ENCODE measurements at regions not wholly inside any gene's neighbourhood (a gene's known extent, or its start where the extent isn't known, plus 50 kb on each side); places are given as distances from the start of the nearest gene placed in this dataset.
"Not testable (repeated sequence)": the region's sequence is repeated elsewhere in the genome, so short reads cannot be mapped to it uniquely, and the experiment has no call there.

- no peak for DNase-seq (ENCODE audit: low read depth in 2 of 2)
Observed at GRCh38 chr5:118193194-118193905, 795.0 kb downstream of the DTWD2 start.

- DNase-seq (ENCODE audit: low read depth in 2 of 2), result no peak
Observed at GRCh38 chr5:118185018-118185417, 803.3 kb downstream of the DTWD2 start.

GRCh38 chr5:118176146-118176545 is 812.2 kb downstream of the DTWD2 start:
- no peak for DNase-seq (ENCODE audit: low read depth in 2 of 2)

- no peak for DNase-seq (ENCODE audit: low read depth in 2 of 2)
Observed at GRCh38 chr5:118174671-118175070, 813.7 kb downstream of the DTWD2 start.

- DNase-seq (ENCODE audit: low read depth in 2 of 2), result no peak
Observed at GRCh38 chr5:118173340-118173739, 815.0 kb downstream of the DTWD2 start.

- no peak for DNase-seq (ENCODE audit: low read depth in 2 of 2)
Observed at GRCh38 chr5:118165619-118166018, 822.7 kb downstream of the DTWD2 start.

- DNase-seq (ENCODE audit: low read depth in 2 of 2), result no peak
Observed at GRCh38 chr5:118156181-118156580, 832.2 kb downstream of the DTWD2 start.

GRCh38 chr5:118146824-118147223 is 841.5 kb downstream of the DTWD2 start:
- no peak for DNase-seq (ENCODE audit: low read depth in 2 of 2)

- DNase-seq (ENCODE audit: low read depth in 2 of 2), result no peak
Observed at GRCh38 chr5:118144540-118144939, 843.8 kb downstream of the DTWD2 start.

- no peak for DNase-seq (ENCODE audit: low read depth in 2 of 2)
Observed at GRCh38 chr5:118139361-118139760, 849.0 kb downstream of the DTWD2 start.

GRCh38 chr5:118126159-118126558 is 862.2 kb downstream of the DTWD2 start:
- DNase-seq (ENCODE audit: low read depth in 2 of 2), result no peak

- no peak for DNase-seq (ENCODE audit: low read depth in 2 of 2)
Observed at GRCh38 chr5:118125687-118126086, 862.7 kb downstream of the DTWD2 start.

- no peak for DNase-seq (ENCODE audit: low read depth in 2 of 2)
Observed at GRCh38 chr5:118121258-118121657, 867.1 kb downstream of the DTWD2 start.

GRCh38 chr5:118115791-118116190 is 872.6 kb downstream of the DTWD2 start:
- DNase-seq (ENCODE audit: low read depth in 2 of 2), result no peak

- no peak for DNase-seq (ENCODE audit: low read depth in 2 of 2)
Observed at GRCh38 chr5:118111956-118112355, 876.4 kb downstream of the DTWD2 start.

GRCh38 chr5:118107246-118107645 is 881.1 kb downstream of the DTWD2 start:
- DNase-seq (ENCODE audit: low read depth in 2 of 2), result not testable (repeated sequence)

GRCh38 chr5:118098716-118099115 is 889.6 kb downstream of the DTWD2 start:
- DNase-seq (ENCODE audit: low read depth in 2 of 2), result no peak

GRCh38 chr5:118095115-118095514 is 893.2 kb downstream of the DTWD2 start:
- no peak for DNase-seq (ENCODE audit: low read depth in 2 of 2)

- no peak for DNase-seq (ENCODE audit: low read depth in 2 of 2)
Observed at GRCh38 chr5:118088448-118088847, 899.9 kb downstream of the DTWD2 start.

- DNase-seq (ENCODE audit: low read depth in 2 of 2), result no peak
Observed at GRCh38 chr5:118076490-118076889, 911.9 kb downstream of the DTWD2 start.

- no peak for DNase-seq (ENCODE audit: low read depth in 2 of 2)
Observed at GRCh38 chr5:118070041-118070440, 918.3 kb downstream of the DTWD2 start.

GRCh38 chr5:118069452-118069851 is 918.9 kb downstream of the DTWD2 start:
- DNase-seq (ENCODE audit: low read depth in 2 of 2), result no peak

GRCh38 chr5:118068886-118069285 is 919.5 kb downstream of the DTWD2 start:
- DNase-seq (ENCODE audit: low read depth in 2 of 2), result no peak

GRCh38 chr5:118063836-118064235 is 924.5 kb downstream of the DTWD2 start:
- DNase-seq (ENCODE audit: low read depth in 2 of 2), result not testable (repeated sequence)
